Activated CD4-positive, CD25-positive, alpha-beta regulatory T cell treated with anti-CD3 and anti-CD28 coated beads, Interleukin-2, amount 50 U/mL, for 24 hours (primary cell): ENCODE measurements at regions not wholly inside any gene's neighbourhood (a gene's known extent, or its start where the extent isn't known, plus 50 kb on each side); places are given as distances from the start of the nearest gene placed in this dataset.

Experiments used
- ATAC-seq, 2 donors: fragments of 150-1000 bp; cut with Tn5 transposase; one replicate each; pipeline ENCODE4 v1.10.0; 2021; ENCODE audit warnings: mild to moderate bottlenecking in 1 of 2, moderate library complexity in 1 of 2

- ATAC-seq = no peak
Measured at GRCh38 chr20:63067721-63068560, 61.2 kb upstream of the BHLHE23 start.

- no peak for ATAC-seq
Measured at GRCh38 chr20:63067266-63067635, 60.5 kb upstream of the BHLHE23 start.

- no peak for ATAC-seq
Measured at GRCh38 chr20:63066506-63067265, 59.9 kb upstream of the BHLHE23 start.

- no peak for ATAC-seq
Measured at GRCh38 chr20:63065911-63066310, 59.1 kb upstream of the BHLHE23 start.

GRCh38 chr20:63064745-63065711 is 58.3 kb upstream of the BHLHE23 start:
- ATAC-seq = no peak

- no peak for ATAC-seq
Measured at GRCh38 chr20:63064310-63064709, 57.5 kb upstream of the BHLHE23 start.

- ATAC-seq = no peak
Measured at GRCh38 chr20:63062188-63063140, 55.7 kb upstream of the BHLHE23 start.

GRCh38 chr20:63061771-63062100 is 55.0 kb upstream of the BHLHE23 start:
- ATAC-seq = no peak

GRCh38 chr20:63061051-63061770 is 54.4 kb upstream of the BHLHE23 start:
- no peak for ATAC-seq

- ATAC-seq = no peak
Measured at GRCh38 chr20:63060057-63060991, 53.6 kb upstream of the BHLHE23 start.

- ATAC-seq = no peak
Measured at GRCh38 chr20:63059684-63060056, 52.9 kb upstream of the BHLHE23 start.

- no peak for ATAC-seq
Measured at GRCh38 chr20:63058696-63059335, 52.1 kb upstream of the BHLHE23 start.

- no peak for ATAC-seq
Measured at GRCh38 chr20:63057171-63058117, 50.7 kb upstream of the BHLHE23 start.

- ATAC-seq = peak; percentile 41 to 43
Measured at GRCh38 chr20:63056236-63057170, 49.7 kb upstream of the BHLHE23 start.
